SK-N-SH treated with all-trans-retinoic acid at 6 μM for 48 hours (cell line): ENCODE measurements at regions not wholly inside any gene's neighbourhood (a gene's known extent, or its start where the extent isn't known, plus 50 kb on each side); places are given as distances from the start of the nearest gene placed in this dataset.

Source experiments
- ATAC-seq: fragments of 200-7000 bp; cut with Tn5 transposase; 3 replicates; pipeline ENCODE4 v1.9.1; 2020; ENCODE audit warnings: mild to moderate bottlenecking, moderate library complexity
- CREB5 ChIP-seq: fragments of 250-450 bp; sonication (Bioruptor Pico); IDR thresholded peaks from 2 replicates; pipeline ENCODE4 v1.5.1; 2020; ENCODE audit warnings: low read depth, mild to moderate bottlenecking, moderate library complexity
- CSDC2 ChIP-seq: fragments of 250-450 bp; sonication (Bioruptor Pico); IDR thresholded peaks from 2 replicates; pipeline ENCODE4 v1.5.0; 2020; ENCODE audit warnings: mild to moderate bottlenecking, moderate library complexity
- CSRNP3 ChIP-seq: fragments of 250-450 bp; sonication (Bioruptor Pico); IDR thresholded peaks from 2 replicates; pipeline ENCODE4 v1.5.1; 2021; ENCODE audit warnings: mild to moderate bottlenecking, moderate library complexity
- ESRRG ChIP-seq: fragments of 250-450 bp; sonication (Bioruptor Pico); IDR thresholded peaks from 2 replicates; pipeline ENCODE4 v1.6.1; 2021; ENCODE audit warnings: mild to moderate bottlenecking
- GLIS3 ChIP-seq: fragments of 250-450 bp; sonication (Bioruptor Pico); IDR thresholded peaks from 2 replicates; pipeline ENCODE4 v1.5.0; 2020; ENCODE audit warnings: mild to moderate bottlenecking, moderate library complexity
- ISL1 ChIP-seq: fragments of 250-450 bp; sonication (Bioruptor Pico); IDR thresholded peaks from 2 replicates; pipeline ENCODE4 v2.1.2; 2022; ENCODE audit warnings: mild to moderate bottlenecking, moderate library complexity
- OSR1 ChIP-seq: fragments of 250-450 bp; sonication (Bioruptor Pico); IDR thresholded peaks from 2 replicates; pipeline ENCODE4 v1.8.0; 2022; ENCODE audit warnings: moderate library complexity, mild to moderate bottlenecking, inconsistent platforms
- PATZ1 ChIP-seq: fragments of 250-450 bp; sonication (Bioruptor Pico); IDR thresholded peaks from 2 replicates; pipeline ENCODE4 v1.8.0; 2020; ENCODE audit warnings: mild to moderate bottlenecking, moderate library complexity, borderline replicate concordance
- POU6F1 ChIP-seq: fragments of 250-450 bp; sonication (Bioruptor Pico); IDR thresholded peaks from 2 replicates; pipeline ENCODE4 v1.8.0; 2021; ENCODE audit warnings: low read depth, mild to moderate bottlenecking, moderate library complexity, borderline replicate concordance
- PPARA ChIP-seq: fragments of 250-450 bp; sonication (Bioruptor Pico); IDR thresholded peaks from 2 replicates; pipeline ENCODE4 v1.5.0; 2020; ENCODE audit warnings: mild to moderate bottlenecking, borderline replicate concordance
- SNAI2 ChIP-seq: fragments of 250-450 bp; sonication (Bioruptor Pico); IDR thresholded peaks from 2 replicates; pipeline ENCODE4 v1.5.0; 2020; ENCODE audit warnings: mild to moderate bottlenecking, moderate library complexity
- TCF4 ChIP-seq: fragments of 250-450 bp; sonication (Bioruptor Pico); IDR thresholded peaks from 2 replicates; pipeline ENCODE4 v1.8.0; 2021; ENCODE audit warnings: mild to moderate bottlenecking, moderate library complexity, borderline replicate concordance
- TSHZ2 ChIP-seq: fragments of 250-450 bp; sonication (Bioruptor Pico); IDR thresholded peaks from 2 replicates; pipeline ENCODE4 v1.5.0; 2020; ENCODE audit warnings: mild to moderate bottlenecking, moderate library complexity
- ZFP3 ChIP-seq: fragments of 250-450 bp; sonication (Bioruptor Pico); IDR thresholded peaks from 2 replicates; pipeline ENCODE4 v1.5.0; 2020; ENCODE audit warnings: mild to moderate bottlenecking, moderate library complexity
- ZFP30 ChIP-seq: fragments of 450-650 bp; formaldehyde crosslinking; IDR thresholded peaks from 2 replicates; pipeline ENCODE4 v1.5.0; 2022; ENCODE audit warnings: mild to moderate bottlenecking, moderate library complexity
- ZNF565 ChIP-seq: fragments of 450-650 bp; formaldehyde crosslinking; conservative IDR thresholded peaks from 2 replicates; pipeline ENCODE4 v1.5.0; 2020; ENCODE audit warnings: low read depth, mild to moderate bottlenecking, moderate library complexity
- ZNF70 ChIP-seq: fragments of 450-650 bp; formaldehyde crosslinking; IDR thresholded peaks from 2 replicates; pipeline ENCODE4 v1.5.0; 2020; ENCODE audit warnings: mild to moderate bottlenecking, moderate library complexity
- ZNF8 ChIP-seq: fragments of 450-650 bp; formaldehyde crosslinking; IDR thresholded peaks from 2 replicates; pipeline ENCODE4 v1.5.0; 2020; ENCODE audit warnings: mild to moderate bottlenecking, moderate library complexity

GRCh38 chr6:18048953-18049630 is 61.7 kb upstream of the KIF13A start:
- no peak for ATAC-seq
- TF ChIP-seq ZFP3 (CRISPR knock-in tag) = no peak
- TF ChIP-seq ZNF565 = no peak
- TF ChIP-seq TCF4 (CRISPR knock-in tag) = no peak
- no peak for TF ChIP-seq SNAI2 (CRISPR knock-in tag)
- TF ChIP-seq CSRNP3 (CRISPR knock-in tag) = no peak
- TF ChIP-seq PPARA (CRISPR knock-in tag) = no peak
- no peak for TF ChIP-seq ZNF70 (CRISPR knock-in tag)
- TF ChIP-seq CSDC2 = no peak

- TF ChIP-seq ISL1 (CRISPR knock-in tag) = no peak
- no peak for TF ChIP-seq CSDC2
- TF ChIP-seq ZNF70 (CRISPR knock-in tag) = no peak
- no peak for TF ChIP-seq OSR1 (CRISPR knock-in tag)
- TF ChIP-seq ESRRG (CRISPR knock-in tag) = no peak
- TF ChIP-seq GLIS3 (CRISPR knock-in tag) = no peak
- no peak for TF ChIP-seq TSHZ2 (CRISPR knock-in tag)
- TF ChIP-seq ZNF565 = no peak
- no peak for TF ChIP-seq CREB5 (CRISPR knock-in tag)
- no peak for TF ChIP-seq PPARA (CRISPR knock-in tag)
- no peak for TF ChIP-seq ZNF8 (CRISPR knock-in tag)
- TF ChIP-seq, all 23 proteins: peak for 0
- peak; percentile 24 for ATAC-seq
These were observed 60.0 kb upstream of the KIF13A start for GRCh38 chr6:18047406-18047805.

GRCh38 chr6:18045507-18045906 is 58.1 kb upstream of the KIF13A start:
- no peak for ATAC-seq
- TF ChIP-seq CREB5 (CRISPR knock-in tag) (no peak), TCF4 (CRISPR knock-in tag) (no peak), TSHZ2 (CRISPR knock-in tag) (no peak), ISL1 (CRISPR knock-in tag) (no peak), POU6F1 (CRISPR knock-in tag) (no peak), PATZ1 (CRISPR knock-in tag) (no peak), ZFP30 (CRISPR knock-in tag) (no peak)
